DND-41 (cell line): ENCODE measurements at regions not wholly inside any gene's neighbourhood (a gene's known extent, or its start where the extent isn't known, plus 50 kb on each side); places are given as distances from the start of the nearest gene placed in this dataset.
"Not testable (repeated sequence)": the region's sequence is repeated elsewhere in the genome, so short reads cannot be mapped to it uniquely, and the experiment has no call there.

Source experiments
- ATAC-seq: fragments of 200-7000 bp; cut with Tn5 transposase; 3 replicates; pipeline ENCODE4 v1.9.1; 2021; ENCODE audit warnings: low read depth; ENCODE audit not compliant: insufficient read depth
- DNase-seq: peaks from one replicate; pipeline ENCODE4 v3.0.0-alpha.2; 2020
- H2AFZ ChIP-seq: 2 replicates; pipeline ENCODE4 v1.6.0; 2012; ENCODE audit warnings: low read depth, low read length
- H3K27ac ChIP-seq: 2 replicates; pipeline ENCODE4 v1.5.1; 2012; ENCODE audit warnings: low read length, inconsistent platforms
- H3K27me3 ChIP-seq: fragments of 200-600 bp; sonication (generic); 2 replicates; pipeline ENCODE4 v1.6.0; 2012; ENCODE audit warnings: low read length, mild to moderate bottlenecking, inconsistent platforms; ENCODE audit not compliant: insufficient read depth, poor library complexity
- H3K36me3 ChIP-seq: 2 replicates; pipeline ENCODE4 v1.5.1; 2012; ENCODE audit warnings: low read length, inconsistent platforms; ENCODE audit not compliant: insufficient read depth
- H3K4me1 ChIP-seq: 2 replicates; pipeline ENCODE4 v1.5.1; 2012; ENCODE audit warnings: mild to moderate bottlenecking, low read length; ENCODE audit not compliant: insufficient read depth
- H3K4me2 ChIP-seq: 2 replicates; pipeline ENCODE4 v1.6.0; 2012; ENCODE audit warnings: mild to moderate bottlenecking, moderate library complexity, low read length, inconsistent platforms; ENCODE audit not compliant: insufficient read depth
- H3K4me3 ChIP-seq, 2 experiments: fragments of 200-600 bp in 1 of 2; shearing (Covaris generic) in 1 of 2; 2 replicates each; pipeline ENCODE4 v1.5.1; 2012 to 2016; ENCODE audit warnings: inconsistent platforms in 2 of 2, low read length in 2 of 2, mild to moderate bottlenecking in 2 of 2, low read depth in 1 of 2, moderate library complexity in 1 of 2
- H3K79me2 ChIP-seq: 2 replicates; pipeline ENCODE4 v1.6.0; 2012; ENCODE audit warnings: low read length, inconsistent platforms; ENCODE audit not compliant: insufficient read depth
- H3K9ac ChIP-seq: 2 replicates; pipeline ENCODE4 v1.6.0; 2012; ENCODE audit warnings: low read depth, mild to moderate bottlenecking, inconsistent platforms, low read length, moderate library complexity
- H3K9me3 ChIP-seq: 2 replicates; pipeline ENCODE4 v1.5.1; 2012; ENCODE audit warnings: low read length, moderate library complexity, mild to moderate bottlenecking, inconsistent platforms; ENCODE audit not compliant: insufficient read depth, severe bottlenecking
- H4K20me1 ChIP-seq: 2 replicates; pipeline ENCODE4 v1.6.0; 2012; ENCODE audit warnings: low read length; ENCODE audit not compliant: insufficient read depth
- EZH2 ChIP-seq: IDR thresholded peaks from 3 replicates; pipeline ENCODE4 v1.6.1; 2012; ENCODE audit warnings: borderline replicate concordance, low read depth, mild to moderate bottlenecking, moderate library complexity, low read length, inconsistent platforms; ENCODE audit not compliant: severe bottlenecking
- TF ChIP-seq, protein P1 (sequence below): IDR thresholded peaks from 2 replicates; pipeline ENCODE4 v1.5.1; 2012; ENCODE audit warnings: borderline replicate concordance, low read length, moderate library complexity, mild to moderate bottlenecking; ENCODE audit not compliant: poor library complexity, severe bottlenecking; ENCODE audit errors: extremely low read depth

GRCh38 chr9:107827884-107828283, 338.3 kb upstream of the KLF4 start:
- H3K4me3 ChIP-seq: no peak overlapping the region
- no peak overlapping the region for H3K9ac ChIP-seq
- H3K27me3 ChIP-seq: no peaks in the 10 kb centered on the region
- H3K79me2 ChIP-seq: no peaks in the 10 kb centered on the region
- H3K36me3 ChIP-seq: no peaks in the 10 kb centered on the region
- no peaks in the 10 kb centered on the region for H4K20me1 ChIP-seq
- no peaks in the 10 kb centered on the region for H3K9me3 ChIP-seq
- H3K4me1 ChIP-seq: no peaks in the 10 kb centered on the region
- TF ChIP-seq, protein P1, sequence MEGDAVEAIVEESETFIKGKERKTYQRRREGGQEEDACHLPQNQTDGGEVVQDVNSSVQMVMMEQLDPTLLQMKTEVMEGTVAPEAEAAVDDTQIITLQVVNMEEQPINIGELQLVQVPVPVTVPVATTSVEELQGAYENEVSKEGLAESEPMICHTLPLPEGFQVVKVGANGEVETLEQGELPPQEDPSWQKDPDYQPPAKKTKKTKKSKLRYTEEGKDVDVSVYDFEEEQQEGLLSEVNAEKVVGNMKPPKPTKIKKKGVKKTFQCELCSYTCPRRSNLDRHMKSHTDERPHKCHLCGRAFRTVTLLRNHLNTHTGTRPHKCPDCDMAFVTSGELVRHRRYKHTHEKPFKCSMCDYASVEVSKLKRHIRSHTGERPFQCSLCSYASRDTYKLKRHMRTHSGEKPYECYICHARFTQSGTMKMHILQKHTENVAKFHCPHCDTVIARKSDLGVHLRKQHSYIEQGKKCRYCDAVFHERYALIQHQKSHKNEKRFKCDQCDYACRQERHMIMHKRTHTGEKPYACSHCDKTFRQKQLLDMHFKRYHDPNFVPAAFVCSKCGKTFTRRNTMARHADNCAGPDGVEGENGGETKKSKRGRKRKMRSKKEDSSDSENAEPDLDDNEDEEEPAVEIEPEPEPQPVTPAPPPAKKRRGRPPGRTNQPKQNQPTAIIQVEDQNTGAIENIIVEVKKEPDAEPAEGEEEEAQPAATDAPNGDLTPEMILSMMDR: no peak
- no peak for TF ChIP-seq EZH2
- DNase-seq: no peak
- ATAC-seq: no peak
- no peak overlapping the region for H3K4me2 ChIP-seq
- no peak overlapping the region for H2AFZ ChIP-seq
- H3K27ac ChIP-seq: no peak overlapping the region

DNA sequence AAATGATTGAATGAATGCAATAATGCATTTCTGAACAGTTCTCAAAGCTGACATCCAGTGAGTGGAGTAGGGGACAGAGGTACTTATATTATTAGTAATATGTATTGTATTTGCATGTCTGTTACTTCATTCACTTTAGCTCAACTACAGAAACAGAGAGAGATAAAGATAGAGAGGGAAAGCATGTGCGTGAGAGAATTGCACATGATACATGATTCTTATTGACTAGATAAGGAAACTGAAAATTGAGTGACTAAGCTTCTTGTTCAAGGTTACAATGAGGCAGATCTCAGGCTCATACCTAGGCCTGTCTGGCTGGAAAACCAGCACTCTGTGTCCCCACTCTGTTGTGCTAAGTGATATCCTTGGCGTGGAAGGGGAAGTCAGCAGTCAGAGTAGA, 337.7 kb upstream of the KLF4 start:
- Histone ChIP-seq H3K4me2 (no peak overlapping the region), H4K20me1 (no peaks in the 10 kb centered on the region), H3K9me3 (no peaks in the 10 kb centered on the region), H3K79me2 (no peaks in the 10 kb centered on the region), H3K4me3 (no peak overlapping the region), H3K4me1 (no peaks in the 10 kb centered on the region), H3K27me3 (no peaks in the 10 kb centered on the region), H3K36me3 (no peaks in the 10 kb centered on the region), H3K9ac (no peak overlapping the region), H3K27ac (no peak overlapping the region), H2AFZ (no peak overlapping the region)
- ATAC-seq: no peak
- DNase-seq: no peak
- no peak for TF ChIP-seq EZH2
- TF ChIP-seq, protein P1: no peak

GRCh38 chr9:107826688-107826983, 337.1 kb upstream of the KLF4 start:
- not testable (repeated sequence) for H3K79me2 ChIP-seq, H3K36me3 ChIP-seq, H4K20me1 ChIP-seq, ATAC-seq, DNase-seq, H3K27me3 ChIP-seq, H3K9me3 ChIP-seq, H3K27ac ChIP-seq, H3K4me2 ChIP-seq, H3K4me1 ChIP-seq, H2AFZ ChIP-seq, H3K4me3 ChIP-seq, H3K9ac ChIP-seq

DNA sequence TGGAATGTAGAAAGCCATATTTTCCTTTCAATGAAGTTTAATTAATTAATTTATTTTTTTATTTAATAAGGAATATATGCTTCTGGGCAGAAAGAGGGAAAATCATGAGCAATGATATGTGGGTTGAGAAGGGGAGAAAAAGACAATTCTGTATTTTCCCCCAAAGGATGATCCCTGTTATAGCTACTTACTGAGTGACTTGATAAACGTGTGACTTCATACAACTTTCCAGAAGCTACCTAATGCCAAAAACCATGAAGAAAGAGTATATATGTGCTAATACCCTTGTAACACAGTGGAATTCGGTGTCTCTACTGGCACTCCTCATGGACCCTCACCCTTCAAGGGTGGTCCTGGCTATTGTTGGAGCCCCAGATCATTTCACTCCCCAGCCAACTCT, 335.0 kb upstream of the KLF4 start:
- Histone ChIP-seq H2AFZ (no peak overlapping the region), H3K79me2 (no peaks in the 10 kb centered on the region), H3K36me3 (no peaks in the 10 kb centered on the region), H3K4me2 (no peak overlapping the region), H3K27me3 (no peaks in the 10 kb centered on the region), H3K9me3 (no peaks in the 10 kb centered on the region), H3K27ac (no peak overlapping the region), H4K20me1 (no peaks in the 10 kb centered on the region), H3K9ac (no peak overlapping the region), H3K4me3 (no peak overlapping the region), H3K4me1 (no peaks in the 10 kb centered on the region)
- TF ChIP-seq, protein P1: no peak
- no peak for TF ChIP-seq EZH2
- DNase-seq: no peak
- no peak for ATAC-seq
